Keratinocyte (primary cell): ENCODE measurements at regions not wholly inside any gene's neighbourhood (a gene's known extent, or its start where the extent isn't known, plus 50 kb on each side); places are given as distances from the start of the nearest gene placed in this dataset.
A peak's percentile ranks its signal among the peaks of the same experiment; 100 is the strongest.

ENCODE experiments used
- DNase-seq: peaks from one replicate; pipeline ENCODE4 v3.0.0-alpha.2; 2011; ENCODE audit warnings: low read depth, missing footprints, low spot score
- FAIRE-seq: peaks from 2 replicates; lab custom pipeline; 2011; peaks lifted over from hg19 to GRCh38; lab: Jason Lieb, UNC
- H2AFZ ChIP-seq: 2 replicates; pipeline ENCODE4 v1.6.0; 2012; ENCODE audit warnings: low read length, control low read depth, inconsistent platforms; ENCODE audit not compliant: control insufficient read depth
- H3K27ac ChIP-seq: 2 replicates; pipeline ENCODE4 v1.5.1; 2011; ENCODE audit warnings: low read length; ENCODE audit not compliant: control insufficient read depth, insufficient read depth
- H3K27me3 ChIP-seq: 3 replicates; pipeline ENCODE4 v1.6.0; 2011; ENCODE audit warnings: low read length; ENCODE audit not compliant: control insufficient read depth, insufficient read depth; ENCODE audit errors: extremely low read depth
- H3K36me3 ChIP-seq, 2 experiments: 2 replicates in 1 of 2; 3 replicates in 1 of 2; pipeline ENCODE4 v1.5.1; 2011; ENCODE audit warnings: low read length in 2 of 2, mild to moderate bottlenecking in 1 of 2; ENCODE audit not compliant: control insufficient read depth in 2 of 2, insufficient read depth in 2 of 2; ENCODE audit errors: extremely low read depth in 1 of 2
- H3K4me1 ChIP-seq: 3 replicates; pipeline ENCODE4 v1.5.1; 2011; ENCODE audit warnings: low read length; ENCODE audit not compliant: control insufficient read depth, insufficient read depth; ENCODE audit errors: extremely low read depth
- H3K4me2 ChIP-seq: 3 replicates; pipeline ENCODE4 v1.6.0; 2011; ENCODE audit warnings: low read depth, low read length; ENCODE audit not compliant: control insufficient read depth, insufficient read depth; ENCODE audit errors: extremely low read depth
- H3K4me3 ChIP-seq, 3 experiments: fragments of 200-600 bp in 1 of 3; sonication (generic) in 1 of 3; 2 replicates in 2 of 3; 3 replicates in 1 of 3; pipeline ENCODE4 v1.5.1; 2011 to 2016; ENCODE audit warnings: low read length in 3 of 3, mild to moderate bottlenecking in 3 of 3, control low read depth in 2 of 3, inconsistent platforms in 1 of 3, low read depth in 1 of 3, mixed read lengths in 1 of 3, mixed run types in 1 of 3, moderate library complexity in 1 of 3; ENCODE audit not compliant: control insufficient read depth in 2 of 3, insufficient read depth in 2 of 3; ENCODE audit errors: extremely low read depth in 1 of 3
- H3K79me2 ChIP-seq: 2 replicates; pipeline ENCODE4 v1.6.0; 2012; ENCODE audit warnings: low read length; ENCODE audit not compliant: control insufficient read depth, insufficient read depth
- H3K9ac ChIP-seq: 3 replicates; pipeline ENCODE4 v1.6.0; 2011; ENCODE audit warnings: low read length; ENCODE audit not compliant: control insufficient read depth, insufficient read depth; ENCODE audit errors: extremely low read depth
- H3K9me1 ChIP-seq: 3 replicates; pipeline ENCODE4 v1.6.0; 2011; ENCODE audit warnings: low read length; ENCODE audit not compliant: control insufficient read depth, insufficient read depth; ENCODE audit errors: extremely low read depth
- H3K9me3 ChIP-seq: 2 replicates; pipeline ENCODE4 v1.5.1; 2012; ENCODE audit warnings: low read depth, low read length; ENCODE audit not compliant: control insufficient read depth
- H4K20me1 ChIP-seq: 3 replicates; pipeline ENCODE4 v1.6.0; 2011; ENCODE audit warnings: low read length; ENCODE audit not compliant: control insufficient read depth, insufficient read depth; ENCODE audit errors: extremely low read depth
- CTCF ChIP-seq, 3 experiments: IDR thresholded peaks in 1 of 3; conservative IDR thresholded peaks in 1 of 3; optimal IDR thresholded peaks in 1 of 3; 2 replicates in 2 of 3; 3 replicates in 1 of 3; pipeline versions ENCODE3 to v1.5.1; 2011; ENCODE audit warnings: low read length in 3 of 3, mild to moderate bottlenecking in 3 of 3, moderate library complexity in 2 of 3, control low read depth in 1 of 3, inconsistent platforms in 1 of 3; ENCODE audit not compliant: insufficient read depth in 2 of 3; ENCODE audit errors: extremely low read depth in 1 of 3
- EZH2 ChIP-seq: IDR thresholded peaks from one replicate; pipeline ENCODE4 v1.6.1; 2012; ENCODE audit warnings: inconsistent platforms, mild to moderate bottlenecking, low read length, moderate library complexity
- dilution Hi-C: fragments of 300-500 bp; cut with MboI; formaldehyde crosslinking; loops from one replicate; pipeline ENCODE4 v1.7.0; 2020; ENCODE audit warnings: low sequenced_read_pairs; ENCODE audit not compliant: extremely low pct_ligation_motif_present

- no peak for FAIRE-seq
- no peak overlapping the region for H3K27ac ChIP-seq
- TF ChIP-seq CTCF (optimal IDR thresholded peaks at IDR 0.05 in 1 of 3, IDR thresholded peaks at IDR 0.05 in 1 of 3, conservative IDR thresholded peaks at IDR 0.05 in 1 of 3; ENCODE audit: extremely low read depth in 1 of 3, insufficient read depth in 2 of 3, low read length in 3 of 3): no peak
- TF ChIP-seq EZH2: no peak
- no peaks in the 10 kb centered on the region for H3K79me2 ChIP-seq
- no peaks in the 10 kb centered on the region for H3K27me3 ChIP-seq
- H4K20me1 ChIP-seq: no peaks in the 10 kb centered on the region
- dilution Hi-C loops: no loop called here
- no peaks in the 10 kb centered on the region for H3K9me3 ChIP-seq
- no peak overlapping the region for H3K9ac ChIP-seq
- no peak overlapping the region for H3K4me2 ChIP-seq
- no peak for DNase-seq
- H3K4me3 ChIP-seq: no peak overlapping the region
- H2AFZ ChIP-seq: no peak overlapping the region
- no peaks in the 10 kb centered on the region for H3K9me1 ChIP-seq
- H3K36me3 ChIP-seq: no peaks in the 10 kb centered on the region
- no peaks in the 10 kb centered on the region for H3K4me1 ChIP-seq
These were observed 742.2 kb downstream of the VRK1 start for GRCh38 chr14:97539411-97539795.

- DNase-seq: no peak
- FAIRE-seq: peak; percentile 74
- no peak overlapping the region for H3K9ac ChIP-seq
- H2AFZ ChIP-seq: no peak overlapping the region
- H3K9me1 ChIP-seq: no peaks in the 10 kb centered on the region
- no peaks in the 10 kb centered on the region for H3K9me3 ChIP-seq
- H3K27me3 ChIP-seq: no peaks in the 10 kb centered on the region
- H3K4me1 ChIP-seq: no peaks in the 10 kb centered on the region
- TF ChIP-seq EZH2 (no peak), CTCF (optimal IDR thresholded peaks at IDR 0.05 in 1 of 3, IDR thresholded peaks at IDR 0.05 in 1 of 3, conservative IDR thresholded peaks at IDR 0.05 in 1 of 3; ENCODE audit: extremely low read depth in 1 of 3, insufficient read depth in 2 of 3, low read length in 3 of 3) (no peak)
- dilution Hi-C loops: no loop called here
- no peak overlapping the region for H3K27ac ChIP-seq
- no peak overlapping the region for H3K4me3 ChIP-seq
- H4K20me1 ChIP-seq: no peaks in the 10 kb centered on the region
- no peaks in the 10 kb centered on the region for H3K79me2 ChIP-seq
- no peak overlapping the region for H3K4me2 ChIP-seq
- no peaks in the 10 kb centered on the region for H3K36me3 ChIP-seq
These were observed 742.7 kb downstream of the VRK1 start for GRCh38 chr14:97539884-97540283.
